ENCODE measurements at regions not wholly inside any gene's neighbourhood (a gene's known extent, or its start where the extent isn't known, plus 50 kb on each side); places are given as distances from the start of the nearest gene placed in this dataset.

- Histone ChIP-seq H3K56ac (ENCODE audit: low read length) (no peak overlapping the region), H3K4me2 (ENCODE audit: low read length) (no peak overlapping the region), H3K23ac (ENCODE audit: low read length) (no peak overlapping the region), H3K36me3 (ENCODE audit: control insufficient read depth, insufficient read depth, low read length) (no peaks in the 10 kb centered on the region), H3K9ac (ENCODE audit: low read length) (no peak overlapping the region), H3K79me1 (ENCODE audit: low read length) (no peaks in the 10 kb centered on the region), H2BK120ac (ENCODE audit: low read depth, low read length) (no peak overlapping the region), H4K5ac (ENCODE audit: low read length) (no peak overlapping the region), H3K27ac (ENCODE audit: low read depth, low read length) (no peak overlapping the region), H2BK5ac (ENCODE audit: low read length) (no peak overlapping the region), H4K8ac (ENCODE audit: low read depth, low read length) (no peak overlapping the region), H3K27me3 (ENCODE audit: insufficient read depth, low read length, poor library complexity) (no peaks in the 10 kb centered on the region), H2BK15ac (replicated peaks; ENCODE audit: low read depth) (no peak overlapping the region), H3K18ac (ENCODE audit: low read length) (no peak overlapping the region), H3K4me3 (ENCODE audit: low read length) (no peak overlapping the region), H3K4me1 (ENCODE audit: control insufficient read depth, low read depth, low read length) (no peaks in the 10 kb centered on the region), H3K79me2 (ENCODE audit: control insufficient read depth, insufficient read depth, low read length) (no peaks in the 10 kb centered on the region), H3K4ac (ENCODE audit: low read depth, low read length) (no peak overlapping the region), H2AK5ac (ENCODE audit: low read length) (no peak overlapping the region)
- no CpG with 5 or more reads among the region's 2 CpGs for WGBS (ENCODE audit: extremely low coverage, insufficient coverage, low lambda C conversion rate)
- DNase-seq: no peak
Observed at GRCh38 chr3:135788978-135789377, 176.6 kb upstream of the PPP2R3A start.

- WGBS (ENCODE audit: extremely low coverage, insufficient coverage, low lambda C conversion rate): no CpG with 5 or more reads among the region's 6 CpGs
- Histone ChIP-seq H3K4me2 (ENCODE audit: low read length) (no peak overlapping the region), H2BK5ac (ENCODE audit: low read length) (no peak overlapping the region), H3K4me1 (ENCODE audit: control insufficient read depth, low read depth, low read length) (no peaks in the 10 kb centered on the region), H3K23ac (ENCODE audit: low read length) (no peak overlapping the region), H3K56ac (ENCODE audit: low read length) (no peak overlapping the region), H2BK15ac (replicated peaks; ENCODE audit: low read depth) (no peak overlapping the region), H3K4ac (ENCODE audit: low read depth, low read length) (no peak overlapping the region), H3K27ac (ENCODE audit: low read depth, low read length) (no peak overlapping the region), H3K27me3 (ENCODE audit: insufficient read depth, low read length, poor library complexity) (no peaks in the 10 kb centered on the region), H3K79me2 (ENCODE audit: control insufficient read depth, insufficient read depth, low read length) (no peaks in the 10 kb centered on the region), H4K8ac (ENCODE audit: low read depth, low read length) (no peak overlapping the region), H3K79me1 (ENCODE audit: low read length) (no peaks in the 10 kb centered on the region), H2BK120ac (ENCODE audit: low read depth, low read length) (no peak overlapping the region), H3K36me3 (ENCODE audit: control insufficient read depth, insufficient read depth, low read length) (no peaks in the 10 kb centered on the region), H4K5ac (ENCODE audit: low read length) (no peak overlapping the region), H3K4me3 (ENCODE audit: low read length) (no peak overlapping the region), H3K9ac (ENCODE audit: low read length) (no peak overlapping the region), H3K18ac (ENCODE audit: low read length) (no peak overlapping the region), H2AK5ac (ENCODE audit: low read length) (no peak overlapping the region)
- DNase-seq: peak; percentile 29
Observed at GRCh38 chr3:135792174-135792573, 173.4 kb upstream of the PPP2R3A start.

- WGBS (ENCODE audit: extremely low coverage, insufficient coverage, low lambda C conversion rate): no CpG with 5 or more reads among the region's 2 CpGs
- Histone ChIP-seq H3K4me3 (ENCODE audit: low read length) (no peak overlapping the region), H2BK120ac (ENCODE audit: low read depth, low read length) (no peak overlapping the region), H3K56ac (ENCODE audit: low read length) (no peak overlapping the region), H3K4ac (ENCODE audit: low read depth, low read length) (no peak overlapping the region), H3K79me2 (ENCODE audit: control insufficient read depth, insufficient read depth, low read length) (no peaks in the 10 kb centered on the region), H3K4me1 (ENCODE audit: control insufficient read depth, low read depth, low read length) (no peaks in the 10 kb centered on the region), H3K36me3 (ENCODE audit: control insufficient read depth, insufficient read depth, low read length) (no peaks in the 10 kb centered on the region), H3K18ac (ENCODE audit: low read length) (no peak overlapping the region), H3K27ac (ENCODE audit: low read depth, low read length) (no peak overlapping the region), H2BK15ac (replicated peaks; ENCODE audit: low read depth) (no peak overlapping the region), H2AK5ac (ENCODE audit: low read length) (no peak overlapping the region), H2BK5ac (ENCODE audit: low read length) (no peak overlapping the region), H3K27me3 (ENCODE audit: insufficient read depth, low read length, poor library complexity) (no peaks in the 10 kb centered on the region), H3K4me2 (ENCODE audit: low read length) (no peak overlapping the region), H3K79me1 (ENCODE audit: low read length) (no peaks in the 10 kb centered on the region), H4K5ac (ENCODE audit: low read length) (no peak overlapping the region), H4K8ac (ENCODE audit: low read depth, low read length) (no peak overlapping the region), H3K9ac (ENCODE audit: low read length) (no peak overlapping the region), H3K23ac (ENCODE audit: low read length) (no peak overlapping the region)
- DNase-seq: no peak
Observed at GRCh38 chr3:135792858-135793475, 172.6 kb upstream of the PPP2R3A start.

- H3K27me3 ChIP-seq (ENCODE audit: insufficient read depth, low read length, poor library complexity): no peaks in the 10 kb centered on the region
- no peaks in the 10 kb centered on the region for H3K79me2 ChIP-seq (ENCODE audit: control insufficient read depth, insufficient read depth, low read length)
- no peaks in the 10 kb centered on the region for H3K36me3 ChIP-seq (ENCODE audit: control insufficient read depth, insufficient read depth, low read length)
- H3K9ac ChIP-seq (ENCODE audit: low read length): no peak overlapping the region
- no peak for DNase-seq
- no peak overlapping the region for H3K4ac ChIP-seq (ENCODE audit: low read depth, low read length)
- no CpG with 5 or more reads among the region's 5 CpGs for WGBS (ENCODE audit: extremely low coverage, insufficient coverage, low lambda C conversion rate)
- no peak overlapping the region for H4K5ac ChIP-seq (ENCODE audit: low read length)
- no peak overlapping the region for H3K4me3 ChIP-seq (ENCODE audit: low read length)
- H3K79me1 ChIP-seq (ENCODE audit: low read length): no peaks in the 10 kb centered on the region
- H3K4me2 ChIP-seq (ENCODE audit: low read length): no peak overlapping the region
- H2AK5ac ChIP-seq (ENCODE audit: low read length): no peak overlapping the region
- H2BK5ac ChIP-seq (ENCODE audit: low read length): no peak overlapping the region
- no peak overlapping the region for H3K56ac ChIP-seq (ENCODE audit: low read length)
- H3K4me1 ChIP-seq (ENCODE audit: control insufficient read depth, low read depth, low read length): no peaks in the 10 kb centered on the region
- no peak overlapping the region for H3K18ac ChIP-seq (ENCODE audit: low read length)
- no peak overlapping the region for H2BK120ac ChIP-seq (ENCODE audit: low read depth, low read length)
- no peak overlapping the region for H3K23ac ChIP-seq (ENCODE audit: low read length)
- H3K27ac ChIP-seq (ENCODE audit: low read depth, low read length): no peak overlapping the region
- no peak overlapping the region for H4K8ac ChIP-seq (ENCODE audit: low read depth, low read length)
- H2BK15ac ChIP-seq (replicated peaks; ENCODE audit: low read depth): no peak overlapping the region
Observed at GRCh38 chr3:135800071-135800549, 165.4 kb upstream of the PPP2R3A start.

- Histone ChIP-seq H3K4me3 (ENCODE audit: low read length) (no peak overlapping the region), H3K9ac (ENCODE audit: low read length) (no peak overlapping the region), H2BK15ac (replicated peaks; ENCODE audit: low read depth) (no peak overlapping the region), H3K79me1 (ENCODE audit: low read length) (no peaks in the 10 kb centered on the region), H3K56ac (ENCODE audit: low read length) (no peak overlapping the region), H3K4ac (ENCODE audit: low read depth, low read length) (no peak overlapping the region), H3K36me3 (ENCODE audit: control insufficient read depth, insufficient read depth, low read length) (no peaks in the 10 kb centered on the region), H3K27me3 (ENCODE audit: insufficient read depth, low read length, poor library complexity) (no peaks in the 10 kb centered on the region), H2BK5ac (ENCODE audit: low read length) (no peak overlapping the region), H3K79me2 (ENCODE audit: control insufficient read depth, insufficient read depth, low read length) (no peaks in the 10 kb centered on the region), H3K23ac (ENCODE audit: low read length) (no peak overlapping the region), H2BK120ac (ENCODE audit: low read depth, low read length) (no peak overlapping the region), H4K5ac (ENCODE audit: low read length) (no peak overlapping the region), H3K4me1 (ENCODE audit: control insufficient read depth, low read depth, low read length) (no peaks in the 10 kb centered on the region), H3K18ac (ENCODE audit: low read length) (no peak overlapping the region), H2AK5ac (ENCODE audit: low read length) (no peak overlapping the region), H3K4me2 (ENCODE audit: low read length) (no peak overlapping the region), H3K27ac (ENCODE audit: low read depth, low read length) (no peak overlapping the region), H4K8ac (ENCODE audit: low read depth, low read length) (no peak overlapping the region)
- WGBS (ENCODE audit: extremely low coverage, insufficient coverage, low lambda C conversion rate): no CpG with 5 or more reads among the region's 3 CpGs
- no peak for DNase-seq
Observed at GRCh38 chr3:135801018-135801417, 164.5 kb upstream of the PPP2R3A start.

GRCh38 chr3:135802171-135802570 lies 163.4 kb upstream of the PPP2R3A start:
- H3K9ac ChIP-seq (ENCODE audit: low read length): no peak overlapping the region
- DNase-seq: no peak
- no peak overlapping the region for H2BK120ac ChIP-seq (ENCODE audit: low read depth, low read length)
- H2BK5ac ChIP-seq (ENCODE audit: low read length): no peak overlapping the region
- H3K27ac ChIP-seq (ENCODE audit: low read depth, low read length): no peak overlapping the region
- no peak overlapping the region for H4K5ac ChIP-seq (ENCODE audit: low read length)
- no peak overlapping the region for H3K4me3 ChIP-seq (ENCODE audit: low read length)
- no peak overlapping the region for H3K4me2 ChIP-seq (ENCODE audit: low read length)
- H3K4ac ChIP-seq (ENCODE audit: low read depth, low read length): no peak overlapping the region
- H4K8ac ChIP-seq (ENCODE audit: low read depth, low read length): no peak overlapping the region
- H3K18ac ChIP-seq (ENCODE audit: low read length): no peak overlapping the region
- no peaks in the 10 kb centered on the region for H3K79me1 ChIP-seq (ENCODE audit: low read length)
- H3K56ac ChIP-seq (ENCODE audit: low read length): no peak overlapping the region
- H3K23ac ChIP-seq (ENCODE audit: low read length): no peak overlapping the region
- WGBS (ENCODE audit: extremely low coverage, insufficient coverage, low lambda C conversion rate): no CpG with 5 or more reads among the region's 10 CpGs
- H3K79me2 ChIP-seq (ENCODE audit: control insufficient read depth, insufficient read depth, low read length): no peaks in the 10 kb centered on the region
- no peak overlapping the region for H2AK5ac ChIP-seq (ENCODE audit: low read length)
- H3K4me1 ChIP-seq (ENCODE audit: control insufficient read depth, low read depth, low read length): no peaks in the 10 kb centered on the region
- no peaks in the 10 kb centered on the region for H3K27me3 ChIP-seq (ENCODE audit: insufficient read depth, low read length, poor library complexity)
- no peaks in the 10 kb centered on the region for H3K36me3 ChIP-seq (ENCODE audit: control insufficient read depth, insufficient read depth, low read length)
- H2BK15ac ChIP-seq (replicated peaks; ENCODE audit: low read depth): no peak overlapping the region

Data from mesendoderm (in vitro differentiated cells).